Activated CD8-positive, alpha-beta memory T cell treated with anti-CD3 and anti-CD28 coated beads, Interleukin-2, amount 50 U/mL, for 24 hours (primary cell): ENCODE measurements at regions not wholly inside any gene's neighbourhood (a gene's known extent, or its start where the extent isn't known, plus 50 kb on each side); places are given as distances from the start of the nearest gene placed in this dataset.
"Not testable (repeated sequence)": the region's sequence is repeated elsewhere in the genome, so short reads cannot be mapped to it uniquely, and the experiment has no call there.

Experiments
- DNase-seq: peaks from one replicate; pipeline ENCODE4 v3.0.0-alpha.2; 2020; ENCODE audit errors: extremely low read depth

- DNase-seq: no peak
These were observed 121.1 kb downstream of the ZNF621 start for GRCh38 chr3:40645883-40646282.

- DNase-seq: no peak
These were observed 124.6 kb downstream of the ZNF621 start for GRCh38 chr3:40649346-40649745.

- no peak for DNase-seq
These were observed 127.3 kb downstream of the ZNF621 start for GRCh38 chr3:40652072-40652471.

GRCh38 chr3:40653001-40653400 is 128.2 kb downstream of the ZNF621 start:
- DNase-seq: no peak

GRCh38 chr3:40653878-40654277 is 129.1 kb downstream of the ZNF621 start:
- no peak for DNase-seq

GRCh38 chr3:40655551-40655950 is 130.8 kb downstream of the ZNF621 start:
- DNase-seq: no peak

GRCh38 chr3:40657623-40658022 is 132.9 kb downstream of the ZNF621 start:
- DNase-seq: no peak

- no peak for DNase-seq
These were observed 133.5 kb downstream of the ZNF621 start for GRCh38 chr3:40658305-40658704.

- no peak for DNase-seq
These were observed 135.8 kb downstream of the ZNF621 start for GRCh38 chr3:40660554-40660953.

GRCh38 chr3:40661284-40661683 is 136.5 kb downstream of the ZNF621 start:
- DNase-seq: no peak

- DNase-seq: no peak
These were observed 138.5 kb downstream of the ZNF621 start for GRCh38 chr3:40663280-40663679.

GRCh38 chr3:40669176-40669575 is 144.4 kb downstream of the ZNF621 start:
- no peak for DNase-seq

- DNase-seq: no peak
These were observed 148.1 kb downstream of the ZNF621 start for GRCh38 chr3:40672861-40673260.

GRCh38 chr3:40677321-40677720 is 152.6 kb downstream of the ZNF621 start:
- DNase-seq: no peak

- no peak for DNase-seq
These were observed 153.0 kb downstream of the ZNF621 start for GRCh38 chr3:40677749-40678148.

GRCh38 chr3:40679290-40679689 is 154.5 kb downstream of the ZNF621 start:
- DNase-seq: no peak

GRCh38 chr3:40680685-40681657 is 156.2 kb downstream of the ZNF621 start:
- DNase-seq: no peak

- no peak for DNase-seq
These were observed 156.9 kb downstream of the ZNF621 start for GRCh38 chr3:40681658-40682055.

GRCh38 chr3:40689837-40690236 is 165.1 kb downstream of the ZNF621 start:
- no peak for DNase-seq

- DNase-seq: no peak
These were observed 166.1 kb downstream of the ZNF621 start for GRCh38 chr3:40690749-40691451.

GRCh38 chr3:40691452-40691861 is 166.7 kb downstream of the ZNF621 start:
- no peak for DNase-seq

- no peak for DNase-seq
These were observed 171.1 kb downstream of the ZNF621 start for GRCh38 chr3:40695848-40696247.

- DNase-seq: not testable (repeated sequence)
These were observed 173.9 kb downstream of the ZNF621 start for GRCh38 chr3:40698611-40699010.
